Endothelial cell (in vitro differentiated cells): ENCODE measurements at regions not wholly inside any gene's neighbourhood (a gene's known extent, or its start where the extent isn't known, plus 50 kb on each side); places are given as distances from the start of the nearest gene placed in this dataset.

Experiments
- DNase-seq: peaks from one replicate; pipeline ENCODE4 v3.0.0; 2021; ENCODE audit warnings: low spot score
- H3K27ac Mint-ChIP-seq: one replicate; pipeline ENCODE4 v1.8.0; 2021; ENCODE audit warnings: mixed read lengths, inconsistent platforms; ENCODE audit not compliant: unreplicated experiment
- H3K27me3 Mint-ChIP-seq: one replicate; pipeline ENCODE4 v1.8.0; 2021; ENCODE audit warnings: mild to moderate bottlenecking, moderate library complexity, mixed read lengths, inconsistent platforms; ENCODE audit not compliant: unreplicated experiment
- H3K36me3 Mint-ChIP-seq: one replicate; pipeline ENCODE4 v1.8.0; 2021; ENCODE audit warnings: mild to moderate bottlenecking, low read depth, mixed read lengths, inconsistent platforms; ENCODE audit not compliant: unreplicated experiment
- H3K4me1 Mint-ChIP-seq: one replicate; pipeline ENCODE4 v1.8.0; 2021; ENCODE audit warnings: mild to moderate bottlenecking, mixed read lengths, inconsistent platforms; ENCODE audit not compliant: unreplicated experiment
- H3K4me3 Mint-ChIP-seq: one replicate; pipeline ENCODE4 v1.8.0; 2021; ENCODE audit warnings: mild to moderate bottlenecking, mixed read lengths, inconsistent platforms; ENCODE audit not compliant: unreplicated experiment
- H3K9me3 Mint-ChIP-seq: one replicate; pipeline ENCODE4 v1.8.0; 2021; ENCODE audit warnings: mixed read lengths, inconsistent platforms; ENCODE audit not compliant: unreplicated experiment
- CTCF ChIP-seq: fragments of 200-600 bp; sonication (generic); IDR thresholded peaks from one replicate; pipeline ENCODE4 v1.5.0; 2021; ENCODE audit warnings: antibody characterized with exemption; ENCODE audit not compliant: unreplicated experiment

- no peak for TF ChIP-seq CTCF
- H3K9me3 Mint-ChIP-seq, result no peaks in the 10 kb centered on the region
- H3K27ac Mint-ChIP-seq, result no peak overlapping the region
- peaks cover 2% of the 10 kb centered on the region for H3K27me3 Mint-ChIP-seq
- no peaks in the 10 kb centered on the region for H3K36me3 Mint-ChIP-seq
- H3K4me3 Mint-ChIP-seq, result no peak overlapping the region
- no peaks in the 10 kb centered on the region for H3K4me1 Mint-ChIP-seq
- DNase-seq, result no peak
Measured at GRCh38 chr18:73482901-73483300, 615.1 kb upstream of the NETO1 start.

- no peaks in the 10 kb centered on the region for H3K27me3 Mint-ChIP-seq
- no peaks in the 10 kb centered on the region for H3K36me3 Mint-ChIP-seq
- H3K9me3 Mint-ChIP-seq, result no peaks in the 10 kb centered on the region
- H3K27ac Mint-ChIP-seq, result no peak overlapping the region
- no peaks in the 10 kb centered on the region for H3K4me1 Mint-ChIP-seq
- no peak for TF ChIP-seq CTCF
- no peak overlapping the region for H3K4me3 Mint-ChIP-seq
- DNase-seq, result no peak
Measured at GRCh38 chr18:73479477-73479876, 611.7 kb upstream of the NETO1 start.

GRCh38 chr18:73478191-73478590, 610.4 kb upstream of the NETO1 start:
- no peak for DNase-seq
- TF ChIP-seq CTCF, result no peak
- Mint-ChIP-seq H3K27ac (no peak overlapping the region), H3K36me3 (no peaks in the 10 kb centered on the region), H3K9me3 (no peaks in the 10 kb centered on the region), H3K4me3 (no peak overlapping the region), H3K4me1 (no peaks in the 10 kb centered on the region), H3K27me3 (no peaks in the 10 kb centered on the region)

GRCh38 chr18:73476031-73476430, 608.2 kb upstream of the NETO1 start:
- DNase-seq, result no peak
- Mint-ChIP-seq H3K9me3 (no peaks in the 10 kb centered on the region), H3K4me3 (no peak overlapping the region), H3K36me3 (no peaks in the 10 kb centered on the region), H3K27ac (no peak overlapping the region), H3K4me1 (no peaks in the 10 kb centered on the region), H3K27me3 (no peaks in the 10 kb centered on the region)
- no peak for TF ChIP-seq CTCF

GRCh38 chr18:73462092-73462491, 594.3 kb upstream of the NETO1 start:
- Mint-ChIP-seq H3K9me3 (no peaks in the 10 kb centered on the region), H3K4me3 (no peak overlapping the region), H3K4me1 (no peaks in the 10 kb centered on the region), H3K36me3 (no peaks in the 10 kb centered on the region), H3K27ac (no peak overlapping the region), H3K27me3 (no peaks in the 10 kb centered on the region)
- no peak for DNase-seq
- TF ChIP-seq CTCF, result no peak
